SK-N-SH (cell line): ENCODE measurements at regions not wholly inside any gene's neighbourhood (a gene's known extent, or its start where the extent isn't known, plus 50 kb on each side); places are given as distances from the start of the nearest gene placed in this dataset.
"Not testable (repeated sequence)": the region's sequence is repeated elsewhere in the genome, so short reads cannot be mapped to it uniquely, and the experiment has no call there.

Experiments used
- POLR2AphosphoS5 ChIP-seq: IDR thresholded peaks from 2 replicates; pipeline ENCODE4 v1.6.1; 2012; ENCODE audit warnings: low read depth, low read length
- TF ChIP-seq, protein P1 (sequence below): fragments of 200-600 bp; sonication (generic); IDR thresholded peaks from 2 replicates; pipeline ENCODE4 v1.6.1; 2017; ENCODE audit warnings: antibody characterized with exemption, mild to moderate bottlenecking, moderate library complexity

DNA sequence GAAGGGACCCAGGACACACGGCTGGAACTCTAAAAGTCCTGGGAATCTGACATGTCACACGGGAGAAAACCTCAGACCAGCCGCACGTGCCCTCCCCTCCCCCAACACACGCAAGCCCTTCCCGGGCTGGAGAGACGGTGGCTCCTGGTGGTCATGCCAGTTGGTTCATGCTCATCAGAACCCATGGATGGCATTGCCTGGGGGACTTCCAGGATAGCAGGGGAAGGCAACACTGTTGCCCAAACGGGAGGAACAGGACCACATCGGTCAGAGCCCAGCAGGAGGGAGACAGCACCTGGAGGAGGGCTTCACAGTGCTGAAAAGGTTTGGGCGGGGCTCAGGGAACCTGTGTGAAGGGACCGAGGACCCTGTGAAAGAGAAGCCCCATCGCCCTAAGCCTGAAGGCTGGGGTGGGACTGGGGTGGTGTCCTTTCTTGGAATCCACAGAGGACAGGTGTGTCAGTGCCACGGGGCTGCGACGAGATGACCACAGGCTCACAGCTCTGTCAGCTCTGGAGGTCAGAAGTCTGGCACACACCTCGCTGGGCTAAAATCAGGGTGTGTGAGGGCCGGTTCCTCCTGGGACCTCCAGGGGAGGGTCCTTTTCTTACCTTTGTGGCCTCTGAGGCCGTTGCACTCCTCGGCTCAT is 151.7 kb upstream of the ZNF469 start:
- TF ChIP-seq, protein P1, sequence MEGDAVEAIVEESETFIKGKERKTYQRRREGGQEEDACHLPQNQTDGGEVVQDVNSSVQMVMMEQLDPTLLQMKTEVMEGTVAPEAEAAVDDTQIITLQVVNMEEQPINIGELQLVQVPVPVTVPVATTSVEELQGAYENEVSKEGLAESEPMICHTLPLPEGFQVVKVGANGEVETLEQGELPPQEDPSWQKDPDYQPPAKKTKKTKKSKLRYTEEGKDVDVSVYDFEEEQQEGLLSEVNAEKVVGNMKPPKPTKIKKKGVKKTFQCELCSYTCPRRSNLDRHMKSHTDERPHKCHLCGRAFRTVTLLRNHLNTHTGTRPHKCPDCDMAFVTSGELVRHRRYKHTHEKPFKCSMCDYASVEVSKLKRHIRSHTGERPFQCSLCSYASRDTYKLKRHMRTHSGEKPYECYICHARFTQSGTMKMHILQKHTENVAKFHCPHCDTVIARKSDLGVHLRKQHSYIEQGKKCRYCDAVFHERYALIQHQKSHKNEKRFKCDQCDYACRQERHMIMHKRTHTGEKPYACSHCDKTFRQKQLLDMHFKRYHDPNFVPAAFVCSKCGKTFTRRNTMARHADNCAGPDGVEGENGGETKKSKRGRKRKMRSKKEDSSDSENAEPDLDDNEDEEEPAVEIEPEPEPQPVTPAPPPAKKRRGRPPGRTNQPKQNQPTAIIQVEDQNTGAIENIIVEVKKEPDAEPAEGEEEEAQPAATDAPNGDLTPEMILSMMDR = not testable (repeated sequence)
- TF ChIP-seq POLR2AphosphoS5 = not testable (repeated sequence)
